K562 (cell line): ENCODE measurements at regions not wholly inside any gene's neighbourhood (a gene's known extent, or its start where the extent isn't known, plus 50 kb on each side); places are given as distances from the start of the nearest gene placed in this dataset.

Experiments used
- ATAC-seq: fragments of 200-7000 bp; cut with Tn5 transposase; 3 replicates; pipeline ENCODE4 v1.9.1; 2020; ENCODE audit warnings: moderate library complexity
- BruUV-seq: library from RNA; stranded (reverse); fragments of 400-500 nt; replicated peaks from 2 replicates; lab custom pipeline; 2021; lab: Mats Ljungman, UMichigan
- CTCF ChIA-PET: fragments of 300-600 bp; formaldehyde crosslinking; extraction: SDS; loops from one replicate; lab custom pipeline; 2021; ENCODE audit warnings: low intra/inter-chr PET ratio; lab: Yijun Ruan, JAX
- POLR2A ChIA-PET: fragments of 300-600, 350-650 bp; sonication (Branson Sonifier 250); formaldehyde crosslinking; extraction: SDS; loops from one replicate; lab custom pipeline; 2021; ENCODE audit warnings: antibody characterized with exemption, inconsistent platforms; lab: Yijun Ruan, JAX
- DNase-seq, 4 experiments: peaks; one replicate each; pipeline versions ENCODE4 v3.0.0 to v3.0.0-alpha.2; 2011 to 2018; ENCODE audit warnings: low spot score in 3 of 4, mixed read lengths in 3 of 4; ENCODE audit errors: extremely low read depth in 1 of 4
- FAIRE-seq: peaks from 2 replicates; lab custom pipeline; 2011; peaks lifted over from hg19 to GRCh38; lab: Jason Lieb, UNC
- H2AFZ ChIP-seq: 2 replicates; pipeline ENCODE4 v1.6.0; 2011; ENCODE audit warnings: low read depth, low read length, control low read depth, inconsistent platforms
- H3K27ac ChIP-seq: fragments of 200-600 bp; 3 replicates; pipeline ENCODE4 v1.8.0; 2011; ENCODE audit warnings: low read depth, mild to moderate bottlenecking, control low read depth, inconsistent platforms, low read length, moderate library complexity, mixed read lengths; ENCODE audit errors: extremely low read depth
- H3K27me3 ChIP-seq, 2 experiments: fragments of 300-600 bp in 1 of 2; 2 replicates in 1 of 2; 3 replicates in 1 of 2; pipeline versions ENCODE4 v1.6.0 to v1.8.0; 2011; ENCODE audit warnings: inconsistent platforms in 2 of 2, low read length in 2 of 2, mild to moderate bottlenecking in 1 of 2, mixed read lengths in 1 of 2, moderate library complexity in 1 of 2; ENCODE audit not compliant: control insufficient read depth in 2 of 2, insufficient read depth in 2 of 2
- H3K36me3 ChIP-seq: fragments of 300-600 bp; 3 replicates; pipeline ENCODE4 v1.8.0; 2011; ENCODE audit warnings: mild to moderate bottlenecking, low read length, inconsistent platforms; ENCODE audit not compliant: control insufficient read depth, insufficient read depth
- H3K4me1 ChIP-seq, 2 experiments: fragments of 200-600 bp in 1 of 2; replicated peaks in 1 of 2; 2 replicates in 1 of 2; 3 replicates in 1 of 2; pipeline versions ENCODE4 v1.5.1 to v1.8.0; 2011; ENCODE audit warnings: inconsistent platforms in 2 of 2, low read length in 2 of 2, mild to moderate bottlenecking in 1 of 2, mixed read lengths in 1 of 2, moderate library complexity in 1 of 2; ENCODE audit not compliant: control insufficient read depth in 2 of 2, insufficient read depth in 2 of 2
- H3K4me2 ChIP-seq: 2 replicates; pipeline ENCODE4 v1.6.1; 2011; ENCODE audit warnings: low read length, control low read depth, inconsistent platforms, mixed read lengths; ENCODE audit not compliant: insufficient read depth
- H3K4me3 ChIP-seq: fragments of 200-600 bp; sonication (generic), shearing (Covaris generic); 2 replicates; pipeline ENCODE4 v1.5.1; 2016; ENCODE audit warnings: control low read depth, inconsistent platforms
- H3K79me2 ChIP-seq: fragments of 200-600 bp; 3 replicates; pipeline ENCODE4 v1.8.0; 2011; ENCODE audit warnings: low read length, inconsistent platforms; ENCODE audit not compliant: control insufficient read depth, insufficient read depth
- H3K9ac ChIP-seq, 2 experiments: 2 replicates each; pipeline versions ENCODE4 v1.6.0 to v1.6.1; 2011; ENCODE audit warnings: low read depth in 2 of 2, low read length in 2 of 2, control low read depth in 1 of 2, inconsistent platforms in 1 of 2, mild to moderate bottlenecking in 1 of 2, mixed read lengths in 1 of 2; ENCODE audit not compliant: insufficient read depth in 1 of 2
- H3K9me1 ChIP-seq: one replicate; pipeline ENCODE4 v1.6.0; 2011; ENCODE audit warnings: inconsistent platforms, mild to moderate bottlenecking, low read length, moderate library complexity; ENCODE audit not compliant: control insufficient read depth, insufficient read depth
- H3K9me3 ChIP-seq: replicated peaks from 2 replicates; pipeline ENCODE4 v1.5.1; 2011; ENCODE audit warnings: low read depth, low read length, inconsistent platforms; ENCODE audit not compliant: control insufficient read depth, insufficient read depth
- H4K20me1 ChIP-seq: replicated peaks from 2 replicates; pipeline ENCODE4 v1.6.1; 2011; ENCODE audit warnings: low read length, inconsistent platforms, mixed read lengths; ENCODE audit not compliant: control insufficient read depth, insufficient read depth
- ARID2 ChIP-seq: fragments of 450-650 bp; IDR thresholded peaks from 2 replicates; pipeline ENCODE4 v1.6.1; 2017; ENCODE audit warnings: antibody characterized with exemption, mild to moderate bottlenecking
- BDP1 ChIP-seq: IDR thresholded peaks from 3 replicates; pipeline ENCODE4 v1.6.1; 2011; ENCODE audit not compliant: insufficient read length, insufficient read depth
- CBX2 ChIP-seq: fragments of 200-600 bp; sonication (generic); IDR thresholded peaks from one replicate; pipeline ENCODE4 v1.6.1; 2012; ENCODE audit warnings: mild to moderate bottlenecking, low read length, inconsistent platforms; ENCODE audit not compliant: insufficient read depth, poor library complexity, severe bottlenecking
- CLOCK ChIP-seq: fragments of 250-450 bp; sonication (Bioruptor Pico); IDR thresholded peaks from 2 replicates; pipeline ENCODE4 v1.4.0; 2020; ENCODE audit warnings: mild to moderate bottlenecking, moderate library complexity, borderline replicate concordance
- EP300 ChIP-seq: IDR thresholded peaks from 2 replicates; pipeline ENCODE4 v1.6.1; 2012; ENCODE audit warnings: low read length, improper control_type of control experiment
- GABPA ChIP-seq: fragments of 200-800 bp; sonication (Bioruptor generic); conservative IDR thresholded peaks from 2 replicates; pipeline ENCODE4 v1.6.1; 2016; ENCODE audit warnings: low read depth, missing genetic modification characterization, missing compliant biosample characterization
- GTF3C2 ChIP-seq: IDR thresholded peaks from 3 replicates; pipeline ENCODE4 v1.6.1; 2011; ENCODE audit warnings: borderline replicate concordance, mild to moderate bottlenecking, moderate library complexity; ENCODE audit not compliant: insufficient read length; ENCODE audit errors: extremely low read depth
- KLF6 ChIP-seq: fragments of 250-450 bp; sonication (Bioruptor Pico); IDR thresholded peaks from 2 replicates; pipeline ENCODE4 v1.4.0; 2020; ENCODE audit warnings: mild to moderate bottlenecking, moderate library complexity, borderline replicate concordance
- MED1 ChIP-seq: sonication (generic); formaldehyde crosslinking; IDR thresholded peaks from 2 replicates; pipeline ENCODE4 v1.8.1; 2023; ENCODE audit warnings: missing genetic modification reagents, borderline replicate concordance
- PHF8 ChIP-seq: fragments of 200-600 bp; sonication (generic); IDR thresholded peaks from 2 replicates; pipeline ENCODE4 v1.6.1; 2012; ENCODE audit warnings: mixed run types, mild to moderate bottlenecking, inconsistent platforms, low read length, moderate library complexity, borderline replicate concordance
- PTTG1 ChIP-seq: fragments of 450-650 bp; IDR thresholded peaks from 2 replicates; pipeline ENCODE4 v1.6.1; 2016; ENCODE audit warnings: low read depth, mild to moderate bottlenecking, missing genetic modification characterization, missing compliant biosample characterization
- SNIP1 ChIP-seq: fragments of 450-650 bp; IDR thresholded peaks from 2 replicates; pipeline ENCODE4 v1.7.1; 2017; ENCODE audit warnings: low read depth, mild to moderate bottlenecking
- SRSF3 ChIP-seq: fragments of 200-400 bp; formaldehyde crosslinking; IDR thresholded peaks from 2 replicates; pipeline ENCODE4 v1.6.1; 2016; ENCODE audit warnings: mild to moderate bottlenecking, low read length, moderate library complexity; ENCODE audit not compliant: insufficient read depth
- ZFP1 ChIP-seq: fragments of 450-650 bp; formaldehyde crosslinking; IDR thresholded peaks from 2 replicates; pipeline ENCODE4 v1.4.0; 2020; ENCODE audit warnings: mild to moderate bottlenecking, mixed read lengths
- ZNF280B ChIP-seq: fragments of 250-450 bp; sonication (Bioruptor Pico); IDR thresholded peaks from 2 replicates; pipeline ENCODE4 v1.5.1; 2021; ENCODE audit warnings: mild to moderate bottlenecking
- ZNF316 ChIP-seq: fragments of 450-650 bp; IDR thresholded peaks from 2 replicates; pipeline ENCODE4 v1.6.1; 2016
- ZNF431 ChIP-seq: sonication (generic); formaldehyde crosslinking; IDR thresholded peaks from 2 replicates; pipeline ENCODE4 v1.8.0; 2022; ENCODE audit warnings: mild to moderate bottlenecking, missing genetic modification reagents
- WGBS: fragments of 100-300 bp; shearing (Covaris generic); methylation state at CpG from one replicate; pipeline ENCODE4 v1.1.6; 2016; ENCODE audit warnings: low coverage, mixed read lengths; ENCODE audit not compliant: insufficient coverage; ENCODE audit errors: missing lambda C conversion rate; 5-methylcytosine and 5-hydroxymethylcytosine counted together
- in situ Hi-C: fragments of 300-500 bp; cut with MboI; formaldehyde crosslinking; loops from 4 replicates; pipeline ENCODE4 v1.15.0; 2018; ENCODE audit warnings: inconsistent platforms, mixed read lengths
- intact Hi-C: fragments of 100-400 bp; cut with micrococcal nuclease; formaldehyde crosslinking; loops from 2 replicates; pipeline ENCODE4 v1.14.2; 2022

- POLR2A ChIA-PET: no interaction called here
- DNase-seq (no peak), ATAC-seq (no peak), FAIRE-seq (no peak)
- Histone ChIP-seq H3K4me1 (no peaks in the 10 kb centered on the region), H3K79me2 (no peaks in the 10 kb centered on the region), H3K4me3 (no peak overlapping the region), H3K9me3 (no peaks in the 10 kb centered on the region; the same call in 1 of the 2 replicates), H4K20me1 (no peaks in the 10 kb centered on the region), H2AFZ (no peak overlapping the region), H3K36me3 (no peaks in the 10 kb centered on the region), H3K27me3 (no peaks in the 10 kb centered on the region), H3K4me2 (no peak overlapping the region), H3K27ac (no peak overlapping the region), H3K9me1 (no peaks in the 10 kb centered on the region), H3K9ac (no peak overlapping the region)
- in situ Hi-C loops (no loop called here), intact Hi-C loops (no loop called here)
- TF ChIP-seq PHF8 (no peak), EP300 (no peak), ZNF280B (CRISPR knock-in tag) (no peak), GTF3C2 (no peak), SRSF3 (no peak), BDP1 (no peak), GABPA (tag) (no peak), PTTG1 (tag) (no peak), MED1 (CRISPR knock-in tag) (no peak), SNIP1 (no peak), ARID2 (no peak), ZNF431 (no peak), KLF6 (no peak), CLOCK (CRISPR knock-in tag) (no peak), ZNF316 (no peak), CBX2 (no peak), ZFP1 (CRISPR knock-in tag) (no peak)
- no TSS peak for BruUV-seq
- WGBS: 1% methylated on average over 6 of the region's 6 CpGs
- CTCF ChIA-PET: no interaction called here
Observed at GRCh38 chr5:12183003-12183402, 278.8 kb upstream of the CTNND2 start.
